Calu3 (cell line): ENCODE measurements at regions not wholly inside any gene's neighbourhood (a gene's known extent, or its start where the extent isn't known, plus 50 kb on each side); places are given as distances from the start of the nearest gene placed in this dataset.

Experiments used
- BruUV-seq: library from RNA; stranded (reverse); fragments of 400-500 nt; replicated peaks from 2 replicates; lab custom pipeline; 2021; lab: Mats Ljungman, UMichigan
- CTCF ChIA-PET: fragments of 300-600 bp; sonication (Branson Sonifier 250); formaldehyde crosslinking; loops from one replicate; lab custom pipeline; 2022; ENCODE audit warnings: antibody characterized with exemption; lab: Charles Lee
- DNase-seq: peaks from one replicate; pipeline ENCODE4 v3.0.0; 2022
- H3K27ac Mint-ChIP-seq: one replicate; pipeline ENCODE4 v1.8.0; 2022; ENCODE audit warnings: mixed read lengths; ENCODE audit not compliant: unreplicated experiment
- H3K27me3 Mint-ChIP-seq: one replicate; pipeline ENCODE4 v1.8.0; 2022; ENCODE audit warnings: mixed read lengths; ENCODE audit not compliant: unreplicated experiment
- H3K36me3 Mint-ChIP-seq: one replicate; pipeline ENCODE4 v1.8.0; 2022; ENCODE audit warnings: mild to moderate bottlenecking, moderate library complexity, mixed read lengths; ENCODE audit not compliant: insufficient read depth, unreplicated experiment
- H3K4me1 Mint-ChIP-seq: one replicate; pipeline ENCODE4 v1.8.0; 2022; ENCODE audit warnings: mild to moderate bottlenecking, low read depth, mixed read lengths; ENCODE audit not compliant: unreplicated experiment
- H3K4me3 Mint-ChIP-seq: one replicate; pipeline ENCODE4 v1.8.0; 2022; ENCODE audit warnings: mild to moderate bottlenecking, low read depth, moderate library complexity, mixed read lengths; ENCODE audit not compliant: unreplicated experiment
- H3K9me3 Mint-ChIP-seq: one replicate; pipeline ENCODE4 v1.8.0; 2022; ENCODE audit warnings: low read depth, mixed read lengths; ENCODE audit not compliant: unreplicated experiment
- CTCF ChIP-seq: fragments of 200-600 bp; IDR thresholded peaks from one replicate; pipeline ENCODE4 v1.8.0; 2022; ENCODE audit warnings: antibody characterized with exemption; ENCODE audit not compliant: unreplicated experiment
- intact Hi-C: fragments of 100-400 bp; cut with micrococcal nuclease; formaldehyde crosslinking; loops from one replicate; pipeline ENCODE4 v1.10.0; 2022; ENCODE audit not compliant: unreplicated experiment

DNA sequence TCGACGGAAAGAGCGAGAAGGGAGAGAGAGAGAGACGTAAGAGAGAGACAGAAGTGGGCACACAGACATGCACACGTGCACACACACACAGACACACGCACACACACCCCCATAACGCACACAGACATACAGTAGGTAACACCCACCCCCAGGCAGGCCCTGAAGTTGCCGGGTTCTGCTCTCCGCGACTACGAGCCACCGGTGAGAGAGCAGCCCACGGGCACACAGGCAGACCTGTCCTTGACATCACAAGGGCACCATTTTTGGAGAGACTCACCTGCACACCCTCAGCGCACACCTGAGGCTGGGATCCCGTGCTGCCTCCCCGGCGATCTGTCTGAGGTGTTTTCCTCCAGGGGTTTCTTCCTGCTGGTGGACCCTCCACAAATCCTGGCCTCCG lies 1171.0 kb upstream of the PCDH10 start:
- intact Hi-C loops, result no loop called here
- TF ChIP-seq CTCF, result no peak
- CTCF ChIA-PET, result no interaction called here
- Mint-ChIP-seq H3K36me3 (peaks cover 3% of the 10 kb centered on the region), H3K4me1 (no peaks in the 10 kb centered on the region), H3K27ac (no peak overlapping the region), H3K4me3 (no peak overlapping the region), H3K27me3 (no peaks in the 10 kb centered on the region), H3K9me3 (peaks cover 8% of the 10 kb centered on the region)
- DNase-seq, result no peak
- BruUV-seq, result no TSS peak

DNA sequence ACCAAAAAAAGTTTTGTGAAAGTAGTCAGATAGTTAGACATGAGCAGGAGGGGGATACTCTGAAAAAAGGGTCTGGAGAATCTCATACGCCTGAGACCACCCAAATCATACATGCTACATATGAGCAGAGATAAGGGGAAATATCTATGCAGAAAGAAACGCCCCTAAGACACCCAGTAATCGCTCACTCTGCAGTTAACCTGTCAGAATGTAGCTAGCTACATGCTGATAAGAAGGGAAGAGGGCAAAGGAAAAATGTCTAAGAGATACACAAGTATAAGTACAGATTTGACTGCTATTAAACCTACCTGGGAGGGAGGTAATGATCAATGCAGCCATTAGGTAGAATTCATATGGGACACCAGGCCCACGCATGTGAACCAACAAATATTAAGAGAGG lies 1159.5 kb upstream of the PCDH10 start:
- no peaks in the 10 kb centered on the region for H3K36me3 Mint-ChIP-seq
- no peaks in the 10 kb centered on the region for H3K4me1 Mint-ChIP-seq
- no peak overlapping the region for H3K4me3 Mint-ChIP-seq
- H3K27me3 Mint-ChIP-seq, result no peaks in the 10 kb centered on the region
- H3K27ac Mint-ChIP-seq, result no peak overlapping the region
- TF ChIP-seq CTCF, result no peak
- no TSS peak for BruUV-seq
- DNase-seq, result no peak
- intact Hi-C loops, result no loop called here
- CTCF ChIA-PET, result no interaction called here
- H3K9me3 Mint-ChIP-seq, result peaks cover 4% of the 10 kb centered on the region

DNA sequence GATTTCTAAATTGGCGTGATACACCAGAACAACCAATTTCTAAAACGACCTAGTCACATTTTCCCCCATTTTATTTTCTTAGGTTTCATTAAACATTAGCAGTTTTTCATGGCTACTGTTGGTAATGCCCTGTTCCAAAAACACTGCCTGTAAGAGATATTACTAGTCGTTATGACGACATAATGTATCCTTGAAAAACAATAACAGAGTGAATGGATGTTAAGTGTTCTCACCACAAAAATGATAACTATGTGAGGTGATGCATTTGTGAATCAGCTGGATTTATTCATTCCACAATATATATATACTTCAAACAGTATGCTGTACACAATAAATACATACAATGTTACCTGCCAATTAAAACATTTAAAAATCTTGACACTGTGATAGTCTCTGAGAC lies 1147.6 kb upstream of the PCDH10 start:
- H3K36me3 Mint-ChIP-seq, result no peaks in the 10 kb centered on the region
- no peak overlapping the region for H3K4me3 Mint-ChIP-seq
- H3K4me1 Mint-ChIP-seq, result no peaks in the 10 kb centered on the region
- BruUV-seq, result no TSS peak
- no peak for TF ChIP-seq CTCF
- intact Hi-C loops, result no loop called here
- H3K9me3 Mint-ChIP-seq, result no peaks in the 10 kb centered on the region
- CTCF ChIA-PET, result no interaction called here
- H3K27me3 Mint-ChIP-seq, result no peaks in the 10 kb centered on the region
- DNase-seq, result no peak
- no peak overlapping the region for H3K27ac Mint-ChIP-seq

DNA sequence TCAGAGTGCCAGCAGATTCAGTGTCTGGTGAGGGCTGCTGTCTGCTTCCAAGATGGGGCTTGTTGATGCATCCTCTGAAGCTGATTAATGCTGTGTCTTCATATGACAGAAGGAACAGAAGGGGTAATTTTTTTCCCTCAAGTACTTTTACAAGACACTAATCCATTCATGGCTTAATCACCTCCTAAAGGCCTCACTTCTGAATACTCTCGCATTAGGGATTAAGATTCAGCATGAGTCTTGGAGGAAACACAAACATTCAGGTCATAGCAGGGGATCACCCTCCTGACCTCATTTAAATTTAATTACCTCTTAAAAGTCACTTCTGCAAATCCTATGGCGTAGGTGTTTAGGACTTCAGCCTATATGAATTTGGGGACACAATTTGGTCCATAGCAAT lies 1145.5 kb upstream of the PCDH10 start:
- Mint-ChIP-seq H3K27ac (no peak overlapping the region), H3K27me3 (no peaks in the 10 kb centered on the region), H3K9me3 (no peaks in the 10 kb centered on the region), H3K4me1 (no peaks in the 10 kb centered on the region), H3K4me3 (no peak overlapping the region), H3K36me3 (no peaks in the 10 kb centered on the region)
- no TSS peak for BruUV-seq
- DNase-seq, result no peak
- intact Hi-C loops, result no loop called here
- CTCF ChIA-PET, result no interaction called here
- TF ChIP-seq CTCF, result no peak

GRCh38 chr4:132015321-132015720 lies 1133.8 kb upstream of the PCDH10 start:
- Mint-ChIP-seq H3K36me3 (no peaks in the 10 kb centered on the region), H3K4me1 (no peaks in the 10 kb centered on the region), H3K27ac (no peak overlapping the region), H3K9me3 (no peaks in the 10 kb centered on the region), H3K27me3 (no peaks in the 10 kb centered on the region), H3K4me3 (no peak overlapping the region)
- no TSS peak for BruUV-seq
- CTCF ChIA-PET, result no interaction called here
- intact Hi-C loops, result no loop called here
- DNase-seq, result no peak
- no peak for TF ChIP-seq CTCF
